ENCODE measurements at regions not wholly inside any gene's neighbourhood (a gene's known extent, or its start where the extent isn't known, plus 50 kb on each side); places are given as distances from the start of the nearest gene placed in this dataset.

- 86 to 93% methylated on average over 4 of the region's 4 CpGs for WGBS, 2 donors
- H3K4me3 ChIP-seq: no peak overlapping the region
These were observed 82.7 kb upstream of the DRD2 start for GRCh38 chr11:113557926-113558325.

GRCh38 chr11:113556036-113556435, 80.8 kb upstream of the DRD2 start:
- Histone ChIP-seq H3K36me3 (no peaks in the 10 kb centered on the region), H3K27me3 (no peaks in the 10 kb centered on the region), H3K9me3 (no peaks in the 10 kb centered on the region), H3K4me3 (no peak overlapping the region), H3K4me1 (peaks cover 0 to 24% (median 0%) of the 10 kb centered on the region in 4 donors), H3K27ac (no peak overlapping the region)
- DNase-seq (ENCODE audit: low spot score in 2 of 2): no peak
- WGBS, 2 donors: 76 to 80% methylated on average over 3 of the region's 3 CpGs
- TF ChIP-seq POLR2A (IDR thresholded peaks at IDR 0.05): no peak
- no peak for TF ChIP-seq CTCF (IDR thresholded peaks at IDR 0.05)
- no peak for TF ChIP-seq EP300 (IDR thresholded peaks at IDR 0.05)

More at GRCh38 chr11:113557926-113558325, 82.7 kb upstream of the DRD2 start:
- TF ChIP-seq POLR2A (IDR thresholded peaks at IDR 0.05) (no peak), EP300 (IDR thresholded peaks at IDR 0.05) (no peak), CTCF (IDR thresholded peaks at IDR 0.05) (no peak)
- Histone ChIP-seq H3K27ac (no peak overlapping the region), H3K9me3 (no peaks in the 10 kb centered on the region), H3K36me3 (no peaks in the 10 kb centered on the region), H3K27me3 (no peaks in the 10 kb centered on the region), H3K4me1 (peaks cover 0 to 21% (median 0%) of the 10 kb centered on the region in 4 donors)
- no peak for DNase-seq (ENCODE audit: low spot score in 2 of 2)

GRCh38 chr11:113555071-113555619, 79.9 kb upstream of the DRD2 start:
- TF ChIP-seq CTCF (IDR thresholded peaks at IDR 0.05) (no peak), EP300 (IDR thresholded peaks at IDR 0.05) (no peak), POLR2A (IDR thresholded peaks at IDR 0.05) (no peak)
- 41 to 54% methylated on average over 2 of the region's 2 CpGs for WGBS, 2 donors

GRCh38 chr11:113554526-113554925, 79.3 kb upstream of the DRD2 start:
- Histone ChIP-seq H3K27ac (no peak overlapping the region), H3K36me3 (no peaks in the 10 kb centered on the region), H3K27me3 (no peaks in the 10 kb centered on the region), H3K9me3 (no peaks in the 10 kb centered on the region), H3K4me1 (peaks cover 0 to 24% (median 0%) of the 10 kb centered on the region in 4 donors), H3K4me3 (no peak overlapping the region)
- TF ChIP-seq EP300 (IDR thresholded peaks at IDR 0.05) (no peak), POLR2A (IDR thresholded peaks at IDR 0.05) (no peak), CTCF (IDR thresholded peaks at IDR 0.05) (no peak)
- 18 to 39% methylated on average over 3 of the region's 3 CpGs for WGBS, 2 donors
- DNase-seq (ENCODE audit: low spot score in 2 of 2): no peak

More at GRCh38 chr11:113555071-113555619, 79.9 kb upstream of the DRD2 start:
- H3K4me1 ChIP-seq: peaks cover 0 to 24% (median 0%) of the 10 kb centered on the region in 4 donors
- no peak for DNase-seq (ENCODE audit: low spot score in 2 of 2)
- no peaks in the 10 kb centered on the region for H3K27me3 ChIP-seq
- H3K4me3 ChIP-seq: no peak overlapping the region
- H3K9me3 ChIP-seq: no peaks in the 10 kb centered on the region
- no peaks in the 10 kb centered on the region for H3K36me3 ChIP-seq
- no peak overlapping the region for H3K27ac ChIP-seq

DNA sequence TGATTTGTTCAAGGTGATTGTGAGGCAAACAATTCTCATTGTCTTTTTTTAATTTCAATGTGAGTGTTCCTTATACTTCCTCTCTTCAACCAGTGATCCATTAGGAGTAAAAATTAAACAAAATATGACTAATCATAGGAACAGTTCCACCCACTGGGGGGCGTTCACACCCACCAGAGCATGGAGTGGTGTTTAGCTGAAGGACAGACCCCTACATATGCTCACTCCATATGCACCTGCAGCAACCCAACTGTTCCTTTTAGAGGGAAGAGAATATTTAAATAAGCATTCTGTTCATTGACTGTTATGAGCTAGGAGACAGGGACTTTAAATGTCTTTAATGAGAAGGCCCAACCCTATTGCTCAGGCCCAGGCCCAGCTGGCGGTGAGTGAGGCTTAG, 78.7 kb upstream of the DRD2 start:
- H3K9me3 ChIP-seq: no peaks in the 10 kb centered on the region
- no peaks in the 10 kb centered on the region for H3K36me3 ChIP-seq
- H3K4me3 ChIP-seq: no peak overlapping the region
- peaks cover 0 to 24% (median 0%) of the 10 kb centered on the region in 4 donors for H3K4me1 ChIP-seq
- no peak for DNase-seq (ENCODE audit: low spot score in 2 of 2)
- WGBS, 2 donors: 41 to 49% methylated on average over 2 of the region's 2 CpGs
- no peak overlapping the region for H3K27ac ChIP-seq
- TF ChIP-seq CTCF (IDR thresholded peaks at IDR 0.05) (no peak), EP300 (IDR thresholded peaks at IDR 0.05) (no peak), POLR2A (IDR thresholded peaks at IDR 0.05) (no peak)
- H3K27me3 ChIP-seq: no peaks in the 10 kb centered on the region

All from tibial nerve (tissue), 4 donors.